IMR-90 (cell line): ENCODE measurements at regions not wholly inside any gene's neighbourhood (a gene's known extent, or its start where the extent isn't known, plus 50 kb on each side); places are given as distances from the start of the nearest gene placed in this dataset.

Experiments
- ATAC-seq: fragments of 200-7000 bp; cut with Tn5 transposase; 2 replicates; pipeline ENCODE4 v1.9.1; 2020; ENCODE audit warnings: low read depth, mild to moderate bottlenecking, moderate library complexity
- BruUV-seq: library from RNA; stranded (reverse); fragments of 400-500 nt; replicated peaks from 2 replicates; lab custom pipeline; 2021; lab: Mats Ljungman, UMichigan
- CTCF ChIA-PET: fragments of 300-600 bp; formaldehyde crosslinking; extraction: SDS; loops from one replicate; lab custom pipeline; 2021; ENCODE audit warnings: antibody characterized with exemption; lab: Yijun Ruan, JAX
- POLR2A ChIA-PET: fragments of 300-600 bp; sonication (Branson Sonifier 250); formaldehyde crosslinking; loops from one replicate; lab custom pipeline; 2022; ENCODE audit warnings: antibody characterized with exemption; ENCODE audit not compliant: unreplicated experiment; lab: Charles Lee
- DNase-seq: peaks from one replicate; pipeline ENCODE4 v3.0.0; 2013
- H2AFZ ChIP-seq: replicated peaks from 2 replicates; pipeline ENCODE3; 2013; ENCODE audit warnings: low read length, mild to moderate bottlenecking; ENCODE audit not compliant: poor library complexity
- H2AK5ac ChIP-seq: 2 replicates; pipeline ENCODE4 v1.6.1; 2013; ENCODE audit warnings: low read depth, low read length, inconsistent platforms
- H2AK9ac ChIP-seq: replicated peaks from 2 replicates; pipeline ENCODE3; 2013; ENCODE audit warnings: mild to moderate bottlenecking, low read depth, low read length, moderate library complexity; ENCODE audit not compliant: poor library complexity
- H2BK120ac ChIP-seq: 2 replicates; pipeline ENCODE4 v1.6.1; 2013; ENCODE audit warnings: low read depth, low read length, inconsistent platforms
- H2BK15ac ChIP-seq: 3 replicates; pipeline ENCODE4 v1.6.1; 2013; ENCODE audit warnings: low read depth, low read length, inconsistent platforms
- H2BK20ac ChIP-seq: 2 replicates; pipeline ENCODE4 v1.6.1; 2013; ENCODE audit warnings: low read depth, mild to moderate bottlenecking, inconsistent platforms, low read length, moderate library complexity
- H2BK5ac ChIP-seq: 2 replicates; pipeline ENCODE4 v1.6.1; 2013; ENCODE audit warnings: mild to moderate bottlenecking, low read depth, low read length, inconsistent platforms; ENCODE audit not compliant: poor library complexity, severe bottlenecking
- H3K14ac ChIP-seq: replicated peaks from 2 replicates; pipeline ENCODE4 v1.6.1; 2013; ENCODE audit warnings: low read depth, low read length, inconsistent platforms
- H3K18ac ChIP-seq: 2 replicates; pipeline ENCODE4 v1.6.1; 2013; ENCODE audit warnings: low read depth, low read length, control low read depth
- H3K23ac ChIP-seq: 2 replicates; pipeline ENCODE4 v1.6.1; 2013; ENCODE audit warnings: low read depth, low read length, inconsistent platforms
- H3K27ac ChIP-seq: 2 replicates; pipeline ENCODE4 v1.5.1; 2013; ENCODE audit warnings: mild to moderate bottlenecking, control low read depth, low read length; ENCODE audit not compliant: insufficient read depth
- H3K27me3 ChIP-seq: 2 replicates; pipeline ENCODE4 v1.6.1; 2013; ENCODE audit warnings: low read length; ENCODE audit not compliant: control insufficient read depth, insufficient read depth
- H3K36me3 ChIP-seq: 2 replicates; pipeline ENCODE4 v1.6.1; 2013; ENCODE audit warnings: low read length, mixed read lengths; ENCODE audit not compliant: control insufficient read depth, insufficient read depth
- H3K4ac ChIP-seq: 2 replicates; pipeline ENCODE4 v1.6.1; 2013; ENCODE audit warnings: low read depth, low read length, inconsistent platforms
- H3K4me1 ChIP-seq: 2 replicates; pipeline ENCODE4 v1.6.1; 2013; ENCODE audit warnings: low read length, mixed read lengths; ENCODE audit not compliant: control insufficient read depth, insufficient read depth
- H3K4me2 ChIP-seq: 2 replicates; pipeline ENCODE4 v1.6.1; 2013; ENCODE audit warnings: low read depth, mild to moderate bottlenecking, control low read depth, low read length, moderate library complexity
- H3K4me3 ChIP-seq: 2 replicates; pipeline ENCODE4 v1.5.1; 2013; ENCODE audit warnings: low read depth, mild to moderate bottlenecking, control low read depth, low read length, moderate library complexity; ENCODE audit not compliant: insufficient read depth
- H3K56ac ChIP-seq: 2 replicates; pipeline ENCODE4 v1.6.1; 2013; ENCODE audit warnings: low read length, inconsistent platforms; ENCODE audit not compliant: insufficient read depth; ENCODE audit errors: extremely low read depth
- H3K79me1 ChIP-seq, 2 experiments: 2 replicates each; pipeline ENCODE4 v1.6.1; 2013; ENCODE audit warnings: low read length in 2 of 2, inconsistent platforms in 1 of 2, low read depth in 1 of 2
- H3K9ac ChIP-seq: 2 replicates; pipeline ENCODE4 v1.6.1; 2013; ENCODE audit warnings: low read depth, low read length, control low read depth
- H3K9me1 ChIP-seq: 2 replicates; pipeline ENCODE4 v1.6.1; 2013; ENCODE audit warnings: low read length, inconsistent platforms; ENCODE audit not compliant: insufficient read depth
- H3K9me3 ChIP-seq: 2 replicates; pipeline ENCODE4 v1.6.1; 2013; ENCODE audit warnings: low read length; ENCODE audit not compliant: control insufficient read depth, insufficient read depth
- H4K20me1 ChIP-seq: 2 replicates; pipeline ENCODE4 v1.6.1; 2013; ENCODE audit warnings: low read length, inconsistent platforms; ENCODE audit not compliant: insufficient read depth
- H4K5ac ChIP-seq: 2 replicates; pipeline ENCODE4 v1.6.1; 2013; ENCODE audit warnings: mild to moderate bottlenecking, low read depth, low read length, control low read depth
- H4K8ac ChIP-seq, 2 experiments: 2 replicates each; pipeline ENCODE4 v1.6.1; 2013; ENCODE audit warnings: low read depth in 2 of 2, low read length in 2 of 2, control low read depth in 1 of 2, inconsistent platforms in 1 of 2
- H4K91ac ChIP-seq: 2 replicates; pipeline ENCODE4 v1.6.1; 2013; ENCODE audit warnings: low read depth, low read length, inconsistent platforms; ENCODE audit not compliant: insufficient read depth
- BHLHE40 ChIP-seq: fragments of 150-350 bp; IDR thresholded peaks from 2 replicates; pipeline ENCODE4 v1.6.1; 2016; ENCODE audit warnings: mild to moderate bottlenecking, low read depth, low read length
- CEBPB ChIP-seq: IDR thresholded peaks from 2 replicates; pipeline ENCODE4 v1.6.1; 2012; ENCODE audit warnings: low read depth, low read length, improper control_type of control experiment
- CHD1 ChIP-seq: IDR thresholded peaks from 2 replicates; pipeline ENCODE4 v1.6.1; 2012; ENCODE audit warnings: low read depth, low read length, improper control_type of control experiment
- CTCF ChIP-seq: conservative IDR thresholded peaks from 2 replicates; pipeline ENCODE4 v1.5.1; 2012; ENCODE audit warnings: mild to moderate bottlenecking, low read depth, low read length, improper control_type of control experiment
- ELK1 ChIP-seq: fragments of 150-350 bp; IDR thresholded peaks from 2 replicates; pipeline ENCODE4 v1.6.1; 2016; ENCODE audit warnings: low read depth, mild to moderate bottlenecking, low read length, moderate library complexity, borderline replicate concordance
- FOS ChIP-seq: fragments of 150-350 bp; IDR thresholded peaks from 2 replicates; pipeline ENCODE4 v1.6.1; 2016; ENCODE audit warnings: low read depth, low read length
- MAFK ChIP-seq: IDR thresholded peaks from 2 replicates; pipeline ENCODE4 v1.6.1; 2012; ENCODE audit warnings: low read depth, low read length, improper control_type of control experiment
- MAZ ChIP-seq: IDR thresholded peaks from 2 replicates; pipeline ENCODE4 v1.6.1; 2012; ENCODE audit warnings: low read depth, mild to moderate bottlenecking, low read length, improper control_type of control experiment, moderate library complexity, borderline replicate concordance
- MXI1 ChIP-seq: IDR thresholded peaks from 2 replicates; pipeline ENCODE4 v1.6.1; 2012; ENCODE audit warnings: low read depth, mild to moderate bottlenecking, low read length, moderate library complexity, borderline replicate concordance
- NFE2L2 ChIP-seq: fragments of 150-350 bp; IDR thresholded peaks from 2 replicates; pipeline ENCODE4 v1.6.1; 2016; ENCODE audit warnings: low read depth, mild to moderate bottlenecking, low read length
- POLR2A ChIP-seq: IDR thresholded peaks from 2 replicates; pipeline ENCODE4 v1.6.1; 2012; ENCODE audit warnings: mild to moderate bottlenecking, low read depth, low read length
- RAD21 ChIP-seq: IDR thresholded peaks from 2 replicates; pipeline ENCODE4 v1.6.1; 2012; ENCODE audit warnings: low read length, improper control_type of control experiment
- RCOR1 ChIP-seq: IDR thresholded peaks from 2 replicates; pipeline ENCODE4 v1.6.1; 2012; ENCODE audit warnings: mild to moderate bottlenecking, low read length, improper control_type of control experiment; ENCODE audit not compliant: insufficient replicate concordance
- RFX5 ChIP-seq: IDR thresholded peaks from 2 replicates; pipeline ENCODE4 v1.8.0; 2012; ENCODE audit warnings: low read depth, mild to moderate bottlenecking, low read length, moderate library complexity
- SMC3 ChIP-seq: fragments of 150-350 bp; IDR thresholded peaks from 2 replicates; pipeline ENCODE4 v1.6.1; 2016; ENCODE audit warnings: low read depth, mild to moderate bottlenecking, antibody characterized with exemption, low read length, moderate library complexity
- USF2 ChIP-seq: fragments of 150-350 bp; IDR thresholded peaks from 2 replicates; pipeline ENCODE4 v1.6.1; 2017; ENCODE audit warnings: mild to moderate bottlenecking, antibody characterized with exemption, low read length, low read depth
- dilution Hi-C: fragments of 300-500 bp; cut with HindIII; formaldehyde crosslinking; loops from one replicate; pipeline ENCODE4 v1.14.3; 2018; ENCODE audit warnings: low sequenced_read_pairs; ENCODE audit not compliant: unreplicated experiment
- in situ Hi-C: fragments of 300-500 bp; cut with MboI; formaldehyde crosslinking; loops from 3 replicates; pipeline ENCODE4 v1.14.3; 2019; ENCODE audit warnings: low sequenced_read_pairs, inconsistent platforms, mixed read lengths
- intact Hi-C: fragments of 100-400 bp; cut with micrococcal nuclease; formaldehyde crosslinking; loops from 2 replicates; pipeline ENCODE4 v1.10.0; 2022

DNA sequence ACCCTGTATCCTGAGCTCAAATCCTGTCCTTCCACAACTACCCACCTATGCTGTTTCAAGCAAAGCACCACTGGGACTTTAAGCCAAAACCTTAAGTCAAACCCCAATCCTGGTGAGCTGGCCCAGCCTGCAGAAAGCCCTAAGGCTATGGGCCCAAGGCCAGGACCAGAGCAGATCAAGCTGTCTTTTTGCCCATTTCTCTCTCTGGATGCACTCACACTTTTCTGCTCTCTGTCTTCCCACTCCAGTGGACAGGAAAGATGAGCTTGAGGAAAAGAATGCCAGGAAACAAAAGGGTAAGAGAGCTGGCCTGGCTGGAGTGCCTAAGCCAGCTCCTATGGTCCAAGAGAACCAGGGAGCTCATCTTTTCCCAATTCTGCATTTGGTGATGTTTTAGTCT is 284.3 kb upstream of the ISX start:
- no peak overlapping the region for H3K4ac ChIP-seq
- H2AK9ac ChIP-seq, result no peak overlapping the region
- H3K4me2 ChIP-seq, result no peak overlapping the region
- no peak overlapping the region for H2AK5ac ChIP-seq
- H4K8ac ChIP-seq, result no peak overlapping the region
- H2BK20ac ChIP-seq, result no peak overlapping the region
- intact Hi-C loops (no loop called here), in situ Hi-C loops (no loop called here), dilution Hi-C loops (no loop called here)
- no peak overlapping the region for H3K14ac ChIP-seq
- no peaks in the 10 kb centered on the region for H3K36me3 ChIP-seq
- H4K20me1 ChIP-seq, result no peaks in the 10 kb centered on the region
- no peak overlapping the region for H3K4me3 ChIP-seq
- ATAC-seq, result no peak
- ChIA-PET POLR2A (no interaction called here), CTCF (no interaction called here)
- no peaks in the 10 kb centered on the region for H3K4me1 ChIP-seq
- no peak overlapping the region for H2AFZ ChIP-seq
- no peak overlapping the region for H2BK15ac ChIP-seq
- no peak overlapping the region for H3K56ac ChIP-seq
- H4K5ac ChIP-seq, result no peak overlapping the region
- H3K27me3 ChIP-seq, result no peaks in the 10 kb centered on the region
- BruUV-seq, result no TSS peak
- no peak overlapping the region for H3K18ac ChIP-seq
- no peak overlapping the region for H3K9ac ChIP-seq
- no peak for DNase-seq
- no peaks in the 10 kb centered on the region for H3K79me1 ChIP-seq
- no peak overlapping the region for H4K91ac ChIP-seq
- H3K27ac ChIP-seq, result no peak overlapping the region
- no peak overlapping the region for H2BK5ac ChIP-seq
- TF ChIP-seq RFX5 (no peak), FOS (no peak), POLR2A (no peak), MXI1 (no peak), NFE2L2 (no peak), MAZ (no peak), BHLHE40 (no peak), RAD21 (no peak), ELK1 (no peak), RCOR1 (no peak), CTCF (no peak), MAFK (no peak), CHD1 (no peak), CEBPB (no peak), USF2 (no peak), SMC3 (no peak)
- H3K9me1 ChIP-seq, result no peaks in the 10 kb centered on the region
- H2BK120ac ChIP-seq, result no peak overlapping the region
- peaks cover 18% of the 10 kb centered on the region for H3K9me3 ChIP-seq
- H3K23ac ChIP-seq, result no peak overlapping the region
